HepG2 (cell line): ENCODE measurements at regions not wholly inside any gene's neighbourhood (a gene's known extent, or its start where the extent isn't known, plus 50 kb on each side); places are given as distances from the start of the nearest gene placed in this dataset.

ENCODE experiments used
- ATAC-seq: fragments of 200-7000 bp; cut with Tn5 transposase; 3 replicates; pipeline ENCODE4 v1.9.1; 2020; ENCODE audit warnings: mild to moderate bottlenecking, moderate library complexity
- BruUV-seq: library from RNA; stranded (reverse); fragments of 400-500 nt; replicated peaks from 2 replicates; lab custom pipeline; 2021; lab: Mats Ljungman, UMichigan
- CTCF ChIA-PET: fragments of 300-600 bp; formaldehyde crosslinking; extraction: SDS; loops from one replicate; lab custom pipeline; 2021; ENCODE audit warnings: low total read pairs, inconsistent platforms, low intra/inter-chr PET ratio; lab: Yijun Ruan, JAX
- POLR2A ChIA-PET: fragments of 350-600 bp; sonication (Branson Sonifier 250); formaldehyde crosslinking; loops from one replicate; lab custom pipeline; 2020; ENCODE audit warnings: antibody characterized with exemption, inconsistent platforms; lab: Yijun Ruan, JAX
- DNase-seq: peaks from one replicate; pipeline ENCODE4 v3.0.0-alpha.2; 2015; ENCODE audit warnings: low spot score
- FAIRE-seq: peaks from 3 replicates; lab custom pipeline; 2011; peaks lifted over from hg19 to GRCh38; lab: Jason Lieb, UNC
- H2AFZ ChIP-seq: one replicate; pipeline ENCODE4 v1.6.1; 2011; ENCODE audit warnings: low read length, inconsistent platforms
- H3K27ac ChIP-seq: fragments of 300-600 bp; 3 replicates; pipeline ENCODE4 v1.8.0; 2011; ENCODE audit warnings: mixed run types, mild to moderate bottlenecking, mixed read lengths, low read length, inconsistent platforms; ENCODE audit not compliant: insufficient read depth; ENCODE audit errors: extremely low read length
- H3K27me3 ChIP-seq, 2 experiments: fragments of 200-600 bp in 1 of 2; 2 replicates in 1 of 2; 3 replicates in 1 of 2; pipeline versions ENCODE4 v1.6.0 to v1.8.0; 2011; ENCODE audit warnings: low read length in 2 of 2, mild to moderate bottlenecking in 2 of 2, moderate library complexity in 2 of 2, inconsistent platforms in 1 of 2; ENCODE audit not compliant: insufficient read depth in 2 of 2, control insufficient read depth in 1 of 2
- H3K36me3 ChIP-seq, 2 experiments: fragments of 200-600 bp in 1 of 2; replicated peaks in 1 of 2; 2 replicates in 1 of 2; 3 replicates in 1 of 2; pipeline versions ENCODE4 v1.5.1 to v1.8.0; 2011; ENCODE audit warnings: low read length in 2 of 2, inconsistent platforms in 1 of 2; ENCODE audit not compliant: insufficient read depth in 2 of 2, control insufficient read depth in 1 of 2
- H3K4me1 ChIP-seq: 2 replicates; pipeline ENCODE4 v1.5.1; 2012; ENCODE audit warnings: low read length, inconsistent platforms; ENCODE audit not compliant: insufficient read depth
- H3K4me2 ChIP-seq: 2 replicates; pipeline ENCODE4 v1.6.0; 2011; ENCODE audit warnings: low read depth, low read length, inconsistent platforms
- H3K4me3 ChIP-seq, 3 experiments: fragments of 200-600 bp in 1 of 3; sonication (generic), shearing (Covaris generic) in 1 of 3; replicated peaks in 1 of 3; 2 replicates each; pipeline ENCODE4 v1.5.1; 2011 to 2016; ENCODE audit warnings: low read length in 3 of 3, inconsistent platforms in 2 of 3, low read depth in 2 of 3, mild to moderate bottlenecking in 2 of 3, control low read depth in 1 of 3, mixed read lengths in 1 of 3; ENCODE audit not compliant: insufficient read depth in 1 of 3
- H3K79me2 ChIP-seq: one replicate; pipeline ENCODE4 v1.6.1; 2011; ENCODE audit warnings: low read length, inconsistent platforms; ENCODE audit not compliant: insufficient read depth
- H3K9ac ChIP-seq: 2 replicates; pipeline ENCODE4 v1.6.0; 2011; ENCODE audit warnings: mild to moderate bottlenecking, low read depth, low read length, inconsistent platforms; ENCODE audit not compliant: insufficient read depth
- H3K9me3 ChIP-seq: 2 replicates; pipeline ENCODE4 v1.5.1; 2012; ENCODE audit warnings: mild to moderate bottlenecking, low read length
- H4K20me1 ChIP-seq: 2 replicates; pipeline ENCODE4 v1.6.0; 2011; ENCODE audit warnings: inconsistent platforms, mild to moderate bottlenecking, low read length, moderate library complexity; ENCODE audit not compliant: insufficient read depth
- BRD4 ChIP-seq: sonication (generic); formaldehyde crosslinking; IDR thresholded peaks from 2 replicates; pipeline ENCODE4 v1.4.0; 2020; ENCODE audit warnings: missing genetic modification reagents
- ESRRA ChIP-seq: sonication (generic); formaldehyde crosslinking; IDR thresholded peaks from 2 replicates; pipeline ENCODE4 v1.5.1; 2020; ENCODE audit warnings: mild to moderate bottlenecking, low read depth, missing genetic modification reagents
- KLF11 ChIP-seq: IDR thresholded peaks from 2 replicates; pipeline ENCODE4 v1.6.1; 2016; ENCODE audit warnings: missing compliant biosample characterization
- MED8 ChIP-seq: sonication (generic); formaldehyde crosslinking; IDR thresholded peaks from 2 replicates; pipeline ENCODE4 v1.8.1; 2023; ENCODE audit warnings: mild to moderate bottlenecking, missing genetic modification reagents; ENCODE audit not compliant: insufficient replicate concordance
- POLR2AphosphoS5 ChIP-seq: IDR thresholded peaks from 2 replicates; pipeline ENCODE4 v1.6.1; 2012; ENCODE audit warnings: low read depth, low read length
- RARA ChIP-seq: IDR thresholded peaks from 2 replicates; pipeline ENCODE4 v1.6.1; 2016; ENCODE audit warnings: missing genetic modification reagents, missing compliant biosample characterization
- REL ChIP-seq: sonication (generic); formaldehyde crosslinking; conservative IDR thresholded peaks from 2 replicates; pipeline ENCODE4 v1.8.0; 2022; ENCODE audit warnings: mild to moderate bottlenecking, missing genetic modification reagents, moderate library complexity
- TAF15 ChIP-seq: fragments of 200-400 bp; formaldehyde crosslinking; IDR thresholded peaks from one replicate; pipeline ENCODE4 v1.6.1; 2018; ENCODE audit warnings: mild to moderate bottlenecking, low read depth, low read length; ENCODE audit not compliant: poor library complexity, severe bottlenecking
- U2AF2 ChIP-seq: fragments of 200-400 bp; formaldehyde crosslinking; IDR thresholded peaks from 2 replicates; pipeline ENCODE4 v1.6.1; 2017; ENCODE audit warnings: low read depth, mild to moderate bottlenecking, low read length
- ZBTB42 ChIP-seq: sonication (generic); formaldehyde crosslinking; IDR thresholded peaks from 2 replicates; pipeline ENCODE4 v1.5.0; 2020; ENCODE audit warnings: mild to moderate bottlenecking, missing genetic modification reagents
- ZNF224 ChIP-seq: sonication (generic); formaldehyde crosslinking; IDR thresholded peaks from 2 replicates; pipeline ENCODE4 v1.5.0; 2020; ENCODE audit warnings: mild to moderate bottlenecking, missing genetic modification reagents
- ZNF235 ChIP-seq: sonication (generic); formaldehyde crosslinking; IDR thresholded peaks from 2 replicates; pipeline ENCODE4 v1.8.1; 2023; ENCODE audit warnings: mild to moderate bottlenecking, missing genetic modification reagents, borderline replicate concordance
- in situ Hi-C: cut with HindIII; loops from 2 replicates; pipeline ENCODE4 v1.10.0; 2017; ENCODE audit warnings: low pct_unique_long_range_greater_than_20kb; ENCODE audit not compliant: extremely low pct_ligation_motif_present
- intact Hi-C: fragments of 100-400 bp; cut with micrococcal nuclease; formaldehyde crosslinking; loops from one replicate; pipeline ENCODE4 v1.10.0; 2022; ENCODE audit not compliant: unreplicated experiment
- TF ChIP-seq, protein P1 (sequence below): sonication (generic); formaldehyde crosslinking; IDR thresholded peaks from 2 replicates; pipeline ENCODE4 v1.4.0; 2020; ENCODE audit warnings: missing genetic modification reagents, borderline replicate concordance
- TF ChIP-seq, protein P2 (sequence below): sonication (generic); formaldehyde crosslinking; IDR thresholded peaks from 2 replicates; pipeline ENCODE4 v1.5.1; 2020; ENCODE audit warnings: missing genetic modification reagents, mild to moderate bottlenecking, borderline replicate concordance
- TF ChIP-seq, protein P3 (sequence below): sonication (generic); formaldehyde crosslinking; IDR thresholded peaks from 2 replicates; pipeline ENCODE4 v1.8.0; 2022; ENCODE audit warnings: missing genetic modification reagents, mild to moderate bottlenecking, moderate library complexity, borderline replicate concordance
- TF ChIP-seq, protein P4 (sequence below): sonication (generic); formaldehyde crosslinking; IDR thresholded peaks from 2 replicates; pipeline ENCODE4 v1.4.0; 2020; ENCODE audit warnings: missing genetic modification reagents

DNA sequence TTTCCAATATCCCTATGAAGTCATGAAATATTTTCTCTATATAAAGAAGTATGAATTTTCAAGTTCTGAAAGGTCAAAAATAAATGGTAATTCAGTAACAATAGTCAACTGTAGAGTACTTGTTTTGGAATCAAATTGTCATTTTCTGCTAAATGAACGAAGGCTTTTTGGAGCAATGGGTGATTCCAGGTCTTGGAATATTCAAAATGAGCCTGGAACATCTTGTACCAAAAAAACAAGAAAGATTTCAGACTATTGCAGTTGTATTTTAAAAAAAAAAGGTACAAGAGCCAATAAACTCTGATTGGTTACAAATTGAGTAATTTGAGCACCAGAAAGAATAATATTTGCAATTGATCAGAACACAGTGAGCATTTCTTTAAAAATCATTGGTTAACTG, 730.1 kb downstream of the DTWD2 start (continued):
- TF ChIP-seq ZBTB42: no peak
- TF ChIP-seq, protein P1, sequence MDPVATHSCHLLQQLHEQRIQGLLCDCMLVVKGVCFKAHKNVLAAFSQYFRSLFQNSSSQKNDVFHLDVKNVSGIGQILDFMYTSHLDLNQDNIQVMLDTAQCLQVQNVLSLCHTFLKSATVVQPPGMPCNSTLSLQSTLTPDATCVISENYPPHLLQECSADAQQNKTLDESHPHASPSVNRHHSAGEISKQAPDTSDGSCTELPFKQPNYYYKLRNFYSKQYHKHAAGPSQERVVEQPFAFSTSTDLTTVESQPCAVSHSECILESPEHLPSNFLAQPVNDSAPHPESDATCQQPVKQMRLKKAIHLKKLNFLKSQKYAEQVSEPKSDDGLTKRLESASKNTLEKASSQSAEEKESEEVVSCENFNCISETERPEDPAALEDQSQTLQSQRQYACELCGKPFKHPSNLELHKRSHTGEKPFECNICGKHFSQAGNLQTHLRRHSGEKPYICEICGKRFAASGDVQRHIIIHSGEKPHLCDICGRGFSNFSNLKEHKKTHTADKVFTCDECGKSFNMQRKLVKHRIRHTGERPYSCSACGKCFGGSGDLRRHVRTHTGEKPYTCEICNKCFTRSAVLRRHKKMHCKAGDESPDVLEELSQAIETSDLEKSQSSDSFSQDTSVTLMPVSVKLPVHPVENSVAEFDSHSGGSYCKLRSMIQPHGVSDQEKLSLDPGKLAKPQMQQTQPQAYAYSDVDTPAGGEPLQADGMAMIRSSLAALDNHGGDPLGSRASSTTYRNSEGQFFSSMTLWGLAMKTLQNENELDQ: no peak
- TF ChIP-seq, protein P2, sequence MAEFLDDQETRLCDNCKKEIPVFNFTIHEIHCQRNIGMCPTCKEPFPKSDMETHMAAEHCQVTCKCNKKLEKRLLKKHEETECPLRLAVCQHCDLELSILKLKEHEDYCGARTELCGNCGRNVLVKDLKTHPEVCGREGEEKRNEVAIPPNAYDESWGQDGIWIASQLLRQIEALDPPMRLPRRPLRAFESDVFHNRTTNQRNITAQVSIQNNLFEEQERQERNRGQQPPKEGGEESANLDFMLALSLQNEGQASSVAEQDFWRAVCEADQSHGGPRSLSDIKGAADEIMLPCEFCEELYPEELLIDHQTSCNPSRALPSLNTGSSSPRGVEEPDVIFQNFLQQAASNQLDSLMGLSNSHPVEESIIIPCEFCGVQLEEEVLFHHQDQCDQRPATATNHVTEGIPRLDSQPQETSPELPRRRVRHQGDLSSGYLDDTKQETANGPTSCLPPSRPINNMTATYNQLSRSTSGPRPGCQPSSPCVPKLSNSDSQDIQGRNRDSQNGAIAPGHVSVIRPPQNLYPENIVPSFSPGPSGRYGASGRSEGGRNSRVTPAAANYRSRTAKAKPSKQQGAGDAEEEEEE: no peak
- TF ChIP-seq, all 625 proteins: peak for 0

DNA sequence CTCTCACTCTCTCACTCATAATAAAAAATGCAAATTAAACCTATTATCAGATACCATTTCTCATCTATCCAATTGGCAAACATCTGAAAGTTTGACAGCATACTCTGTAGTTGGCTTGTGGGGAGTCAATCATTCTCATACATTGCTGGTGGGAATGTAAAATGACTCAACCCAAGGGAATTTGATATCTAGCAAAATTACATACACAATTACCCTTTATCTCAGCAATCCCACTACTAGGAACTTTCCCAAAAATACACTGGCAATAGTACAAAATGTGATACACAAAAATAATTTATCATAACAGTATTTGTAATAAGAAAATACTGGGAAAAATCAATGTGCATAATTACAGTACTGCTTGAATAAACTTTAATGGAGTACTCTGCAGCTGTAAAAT, 731.3 kb downstream of the DTWD2 start:
- no peak overlapping the region for H3K4me2 ChIP-seq
- no TSS peak for BruUV-seq
- POLR2A ChIA-PET: no interaction called here
- in situ Hi-C loops (no loop called here), intact Hi-C loops (no loop called here)
- H3K9me3 ChIP-seq: no peaks in the 10 kb centered on the region
- DNase-seq: no peak
- no peaks in the 10 kb centered on the region for H3K36me3 ChIP-seq
- no peak for FAIRE-seq
- CTCF ChIA-PET: no interaction called here
- no peaks in the 10 kb centered on the region for H4K20me1 ChIP-seq
- H3K27ac ChIP-seq: no peak overlapping the region
- no peak for TF ChIP-seq ZNF224 (CRISPR knock-in tag)
- TF ChIP-seq, protein P3, sequence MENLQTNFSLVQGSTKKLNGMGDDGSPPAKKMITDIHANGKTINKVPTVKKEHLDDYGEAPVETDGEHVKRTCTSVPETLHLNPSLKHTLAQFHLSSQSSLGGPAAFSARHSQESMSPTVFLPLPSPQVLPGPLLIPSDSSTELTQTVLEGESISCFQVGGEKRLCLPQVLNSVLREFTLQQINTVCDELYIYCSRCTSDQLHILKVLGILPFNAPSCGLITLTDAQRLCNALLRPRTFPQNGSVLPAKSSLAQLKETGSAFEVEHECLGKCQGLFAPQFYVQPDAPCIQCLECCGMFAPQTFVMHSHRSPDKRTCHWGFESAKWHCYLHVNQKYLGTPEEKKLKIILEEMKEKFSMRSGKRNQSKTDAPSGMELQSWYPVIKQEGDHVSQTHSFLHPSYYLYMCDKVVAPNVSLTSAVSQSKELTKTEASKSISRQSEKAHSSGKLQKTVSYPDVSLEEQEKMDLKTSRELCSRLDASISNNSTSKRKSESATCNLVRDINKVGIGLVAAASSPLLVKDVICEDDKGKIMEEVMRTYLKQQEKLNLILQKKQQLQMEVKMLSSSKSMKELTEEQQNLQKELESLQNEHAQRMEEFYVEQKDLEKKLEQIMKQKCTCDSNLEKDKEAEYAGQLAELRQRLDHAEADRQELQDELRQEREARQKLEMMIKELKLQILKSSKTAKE (CRISPR knock-in tag): no peak
- no peak for TF ChIP-seq TAF15
- TF ChIP-seq BRD4: no peak
- no peak for TF ChIP-seq RARA (CRISPR knock-in tag)
- TF ChIP-seq MED8 (CRISPR knock-in tag): no peak
- TF ChIP-seq U2AF2: no peak
- no peak for TF ChIP-seq ZNF235 (CRISPR knock-in tag)
- TF ChIP-seq POLR2AphosphoS5: no peak
- TF ChIP-seq REL (CRISPR knock-in tag): no peak
- TF ChIP-seq KLF11: no peak
- no peak for TF ChIP-seq ESRRA
- TF ChIP-seq, protein P4, sequence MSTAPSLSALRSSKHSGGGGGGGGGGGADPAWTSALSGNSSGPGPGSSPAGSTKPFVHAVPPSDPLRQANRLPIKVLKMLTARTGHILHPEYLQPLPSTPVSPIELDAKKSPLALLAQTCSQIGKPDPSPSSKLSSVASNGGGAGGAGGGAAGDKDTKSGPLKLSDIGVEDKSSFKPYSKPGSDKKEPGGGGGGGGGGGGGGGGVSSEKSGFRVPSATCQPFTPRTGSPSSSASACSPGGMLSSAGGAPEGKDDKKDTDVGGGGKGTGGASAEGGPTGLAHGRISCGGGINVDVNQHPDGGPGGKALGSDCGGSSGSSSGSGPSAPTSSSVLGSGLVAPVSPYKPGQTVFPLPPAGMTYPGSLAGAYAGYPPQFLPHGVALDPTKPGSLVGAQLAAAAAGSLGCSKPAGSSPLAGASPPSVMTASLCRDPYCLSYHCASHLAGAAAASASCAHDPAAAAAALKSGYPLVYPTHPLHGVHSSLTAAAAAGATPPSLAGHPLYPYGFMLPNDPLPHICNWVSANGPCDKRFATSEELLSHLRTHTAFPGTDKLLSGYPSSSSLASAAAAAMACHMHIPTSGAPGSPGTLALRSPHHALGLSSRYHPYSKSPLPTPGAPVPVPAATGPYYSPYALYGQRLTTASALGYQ: no peak
- no peaks in the 10 kb centered on the region for H3K4me1 ChIP-seq
- no peak overlapping the region for H2AFZ ChIP-seq
- H3K79me2 ChIP-seq: no peaks in the 10 kb centered on the region
- no peak overlapping the region for H3K9ac ChIP-seq
- ATAC-seq: no peak
- H3K4me3 ChIP-seq: no peak overlapping the region
- no peaks in the 10 kb centered on the region for H3K27me3 ChIP-seq
